Endothelial cell of umbilical vein (primary cell): ENCODE measurements at regions not wholly inside any gene's neighbourhood (a gene's known extent, or its start where the extent isn't known, plus 50 kb on each side); places are given as distances from the start of the nearest gene placed in this dataset.

Source experiments
- BruUV-seq: library from RNA; stranded (reverse); fragments of 400-500 nt; replicated peaks from 2 replicates; lab custom pipeline; 2021; lab: Mats Ljungman, UMichigan
- CTCF ChIA-PET: fragments of 300-600, 350-600 bp; sonication (Branson Sonifier 250); formaldehyde crosslinking; loops from one replicate; lab custom pipeline; 2021; ENCODE audit warnings: antibody characterized with exemption, inconsistent platforms; lab: Charles Lee
- POLR2A ChIA-PET: fragments of 300-600, 350-600 bp; sonication (Branson Sonifier 250); formaldehyde crosslinking; loops from one replicate; lab custom pipeline; 2021; ENCODE audit warnings: antibody characterized with exemption, inconsistent platforms; lab: Charles Lee
- DNase-seq: peaks from one replicate; pipeline ENCODE4 v3.0.0-alpha.2; 2011; ENCODE audit warnings: low read depth, low spot score
- FAIRE-seq: peaks from 2 replicates; lab custom pipeline; 2011; peaks lifted over from hg19 to GRCh38; lab: Jason Lieb, UNC
- H2AFZ ChIP-seq: 2 replicates; pipeline ENCODE4 v1.6.0; 2012; ENCODE audit warnings: low read depth, low read length, control low read depth, inconsistent platforms
- H3K27ac ChIP-seq: 2 replicates; pipeline ENCODE4 v1.5.1; 2011; ENCODE audit warnings: low read depth, mild to moderate bottlenecking, control low read depth, low read length, moderate library complexity; ENCODE audit not compliant: insufficient read depth
- H3K27me3 ChIP-seq, 2 experiments: 2 replicates each; pipeline versions ENCODE4 v1.6.0 to v1.6.1; 2011; ENCODE audit warnings: low read length in 2 of 2, mixed read lengths in 1 of 2; ENCODE audit not compliant: control insufficient read depth in 2 of 2, insufficient read depth in 2 of 2
- H3K36me3 ChIP-seq, 2 experiments: 2 replicates in 1 of 2; 3 replicates in 1 of 2; pipeline ENCODE4 v1.5.1; 2011; ENCODE audit warnings: low read length in 2 of 2, mild to moderate bottlenecking in 1 of 2, moderate library complexity in 1 of 2; ENCODE audit not compliant: control insufficient read depth in 2 of 2, insufficient read depth in 2 of 2; ENCODE audit errors: extremely low read depth in 1 of 2
- H3K4me1 ChIP-seq: 3 replicates; pipeline ENCODE4 v1.5.1; 2011; ENCODE audit warnings: mild to moderate bottlenecking, low read length; ENCODE audit not compliant: control insufficient read depth, insufficient read depth; ENCODE audit errors: extremely low read depth
- H3K4me2 ChIP-seq: 2 replicates; pipeline ENCODE4 v1.6.1; 2011; ENCODE audit warnings: low read length, control low read depth, mixed read lengths; ENCODE audit not compliant: insufficient read depth
- H3K4me3 ChIP-seq, 3 experiments: fragments of 200-600 bp in 1 of 3; sonication (generic), shearing (Covaris generic) in 1 of 3; replicated peaks in 1 of 3; 2 replicates each; pipeline ENCODE4 v1.5.1; 2011 to 2016; ENCODE audit warnings: control low read depth in 3 of 3, low read length in 3 of 3, mild to moderate bottlenecking in 2 of 3, inconsistent platforms in 1 of 3, low read depth in 1 of 3, moderate library complexity in 1 of 3; ENCODE audit not compliant: insufficient read depth in 1 of 3
- H3K79me2 ChIP-seq: 2 replicates; pipeline ENCODE4 v1.6.0; 2012; ENCODE audit warnings: low read length, inconsistent platforms; ENCODE audit not compliant: control insufficient read depth, insufficient read depth
- H3K9ac ChIP-seq: replicated peaks from 2 replicates; pipeline ENCODE3; 2011; ENCODE audit warnings: low read length, control low read depth; ENCODE audit not compliant: insufficient read depth; ENCODE audit errors: extremely low read depth
- H3K9me1 ChIP-seq: replicated peaks from 3 replicates; pipeline ENCODE4 v1.6.0; 2011; ENCODE audit warnings: mild to moderate bottlenecking, low read length; ENCODE audit not compliant: control insufficient read depth, insufficient read depth; ENCODE audit errors: extremely low read depth
- H3K9me3 ChIP-seq: replicated peaks from 2 replicates; pipeline ENCODE4 v1.5.1; 2012; ENCODE audit warnings: low read length, inconsistent platforms; ENCODE audit not compliant: control insufficient read depth, insufficient read depth
- H4K20me1 ChIP-seq: replicated peaks from 2 replicates; pipeline ENCODE3; 2011; ENCODE audit warnings: mild to moderate bottlenecking, low read length; ENCODE audit not compliant: control insufficient read depth, insufficient read depth; ENCODE audit errors: extremely low read depth
- CTCF ChIP-seq, 2 donors: IDR thresholded peaks; 1 replicate in 1 of 2; 2 replicates in 1 of 2; pipeline ENCODE4 v1.5.1; 2011; ENCODE audit warnings: low read length in 2 of 2, mild to moderate bottlenecking in 2 of 2, moderate library complexity in 2 of 2, control low read depth in 1 of 2, inconsistent platforms in 1 of 2, low read depth in 1 of 2; ENCODE audit not compliant: insufficient read depth in 1 of 2; ENCODE audit errors: extremely low read depth in 1 of 2
- EZH2 ChIP-seq: IDR thresholded peaks from 2 replicates; pipeline ENCODE4 v1.6.1; 2012; ENCODE audit warnings: borderline replicate concordance, low read depth, mild to moderate bottlenecking, moderate library complexity, low read length, inconsistent platforms; ENCODE audit not compliant: severe bottlenecking
- FOS ChIP-seq: IDR thresholded peaks from 2 replicates; pipeline ENCODE4 v1.6.1; 2011; ENCODE audit warnings: mild to moderate bottlenecking, low read length, moderate library complexity, borderline replicate concordance; ENCODE audit not compliant: insufficient read depth
- GATA2 ChIP-seq: IDR thresholded peaks from 2 replicates; pipeline ENCODE4 v1.7.0; 2011; ENCODE audit warnings: low read depth, mild to moderate bottlenecking, moderate library complexity, mixed read lengths, low read length; ENCODE audit not compliant: insufficient read length, insufficient read depth
- JUN ChIP-seq: IDR thresholded peaks from 2 replicates; pipeline ENCODE4 v1.6.1; 2011; ENCODE audit warnings: borderline replicate concordance, low read depth; ENCODE audit not compliant: insufficient read length, insufficient read depth
- MAX ChIP-seq: IDR thresholded peaks from 2 replicates; pipeline ENCODE4 v1.6.1; 2011; ENCODE audit not compliant: insufficient read depth, insufficient read length
- MYC ChIP-seq: IDR thresholded peaks from one replicate; pipeline ENCODE4 v1.6.1; 2011; ENCODE audit warnings: mild to moderate bottlenecking, low read depth, low read length
- POLR2A ChIP-seq: IDR thresholded peaks from 2 replicates; pipeline ENCODE4 v1.6.1; 2012; ENCODE audit warnings: low read depth, mild to moderate bottlenecking, control low read depth, low read length
- POLR2AphosphoS5 ChIP-seq: IDR thresholded peaks from 2 replicates; pipeline ENCODE4 v1.6.1; 2012; ENCODE audit warnings: low read depth, mild to moderate bottlenecking, control low read depth, low read length, moderate library complexity; ENCODE audit not compliant: insufficient read depth
- dilution Hi-C: fragments of 300-500 bp; cut with MboI; formaldehyde crosslinking; loops from one replicate; pipeline ENCODE4 v1.15.0; 2019; ENCODE audit warnings: low sequenced_read_pairs; ENCODE audit not compliant: extremely low pct_ligation_motif_present
- intact Hi-C: fragments of 100-400 bp; cut with micrococcal nuclease; formaldehyde crosslinking; loops from one replicate; pipeline ENCODE4 v1.10.0; 2022

GRCh38 chr10:94194256-94194655, 168.5 kb downstream of the NOC3L start:
- Histone ChIP-seq H3K4me2 (no peak overlapping the region), H3K27ac (no peak overlapping the region), H4K20me1 (no peaks in the 10 kb centered on the region), H2AFZ (no peak overlapping the region), H3K9me3 (no peaks in the 10 kb centered on the region), H3K4me1 (no peaks in the 10 kb centered on the region), H3K9me1 (no peaks in the 10 kb centered on the region), H3K36me3 (no peaks in the 10 kb centered on the region), H3K9ac (no peak overlapping the region), H3K27me3 (peaks cover 0 to 2% of the 10 kb centered on the region in 2 experiments), H3K79me2 (no peaks in the 10 kb centered on the region), H3K4me3 (no peak overlapping the region)
- DNase-seq: no peak
- ChIA-PET CTCF (interaction anchor here (1.1 kb wide), 1 partner anchor 16 kb away, joined by 3 read pairs; no protein-coding TSS in a partner anchor), POLR2A (no interaction called here)
- TF ChIP-seq POLR2A: no peak
- peak; percentile 39 for TF ChIP-seq FOS
- TF ChIP-seq EZH2: no peak
- intact Hi-C loops: no loop called here
- no peak for FAIRE-seq
- no TSS peak for BruUV-seq
- dilution Hi-C loops: no loop called here

- H3K36me3 ChIP-seq: no peaks in the 10 kb centered on the region
- H3K9me3 ChIP-seq: no peaks in the 10 kb centered on the region
- H3K9me1 ChIP-seq: no peaks in the 10 kb centered on the region
- intact Hi-C loops (no loop called here), dilution Hi-C loops (no loop called here)
- no peak overlapping the region for H3K4me3 ChIP-seq
- H3K27me3 ChIP-seq: peaks cover 0 to 2% of the 10 kb centered on the region in 2 experiments
- no peak overlapping the region for H3K27ac ChIP-seq
- POLR2A ChIA-PET: no interaction called here
- no peak for TF ChIP-seq POLR2AphosphoS5
- no peak for TF ChIP-seq MYC
- TF ChIP-seq CTCF (IDR thresholded peaks at IDR 0.05; ENCODE audit: extremely low read depth in 1 of 2, insufficient read depth in 1 of 2, low read depth in 1 of 2, low read length in 2 of 2): no peak
- TF ChIP-seq FOS: no peak
- TF ChIP-seq JUN: no peak
- TF ChIP-seq GATA2: no peak
- TF ChIP-seq MAX: no peak
- no peak for TF ChIP-seq POLR2A
- TF ChIP-seq EZH2: no peak
- CTCF ChIA-PET: no interaction called here
- DNase-seq (no peak), FAIRE-seq (no peak)
- no peaks in the 10 kb centered on the region for H3K4me1 ChIP-seq
- no peak overlapping the region for H3K9ac ChIP-seq
- H3K4me2 ChIP-seq: no peak overlapping the region
- H2AFZ ChIP-seq: no peak overlapping the region
- no peaks in the 10 kb centered on the region for H4K20me1 ChIP-seq
- H3K79me2 ChIP-seq: no peaks in the 10 kb centered on the region
- no TSS peak for BruUV-seq
Measured at GRCh38 chr10:94197241-94197640, 165.5 kb downstream of the NOC3L start.
